ENCODE measurements at regions not wholly inside any gene's neighbourhood (a gene's known extent, or its start where the extent isn't known, plus 50 kb on each side); places are given as distances from the start of the nearest gene placed in this dataset.

GRCh38 chr5:89604342-89604741 lies 721.4 kb upstream of the MEF2C start:
- intact Hi-C loops (cut with DNase I): no loop called here
- DNase-seq: no peak

GRCh38 chr5:89601880-89602279 lies 718.9 kb upstream of the MEF2C start:
- intact Hi-C loops (cut with DNase I): no loop called here
- peak in 2 of 10 donors; percentile 20 to 70 for DNase-seq

- intact Hi-C loops (cut with DNase I): no loop called here
- no peak for DNase-seq
Measured at GRCh38 chr5:89597878-89598277, 714.9 kb upstream of the MEF2C start.

DNA sequence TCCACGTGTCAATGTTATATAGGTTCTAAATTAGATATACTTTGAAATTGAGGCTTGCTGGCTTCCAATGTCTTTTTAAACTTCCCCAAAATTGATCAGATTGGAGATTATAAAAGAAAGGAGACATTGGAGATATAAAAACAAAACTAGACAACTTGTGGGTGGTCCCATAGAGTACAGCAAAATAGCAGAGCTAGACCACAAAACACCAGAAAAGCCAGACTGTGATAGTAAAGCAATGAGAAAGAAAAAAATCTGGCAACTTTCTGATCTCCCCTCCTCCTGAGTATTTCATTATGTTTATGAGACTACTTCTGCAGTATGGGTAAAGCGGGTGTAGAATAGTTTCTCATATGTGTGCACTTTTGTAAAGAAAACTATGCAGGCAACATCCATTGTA lies 713.8 kb upstream of the MEF2C start:
- intact Hi-C loops (cut with DNase I): no loop called here
- no peak for DNase-seq

DNA sequence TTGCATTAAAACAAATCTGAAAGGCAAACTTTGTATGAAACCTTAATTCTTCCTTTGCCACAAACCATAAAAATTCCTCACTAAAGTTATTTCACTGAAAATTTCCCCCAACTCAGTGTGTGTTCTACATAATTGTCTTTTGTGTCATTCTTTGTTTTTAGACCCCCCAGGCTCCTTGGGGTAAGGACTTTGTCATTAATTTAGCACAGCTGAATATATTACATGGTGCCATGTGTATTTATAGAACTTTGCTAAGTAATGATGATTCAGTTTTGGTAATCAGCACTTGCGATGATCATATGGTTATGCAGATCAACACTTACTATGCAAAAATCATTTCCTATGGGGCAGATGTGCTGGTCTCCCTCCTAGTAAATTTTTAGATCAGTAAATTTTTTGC lies 712.1 kb upstream of the MEF2C start:
- intact Hi-C loops (cut with DNase I): no loop called here

DNA sequence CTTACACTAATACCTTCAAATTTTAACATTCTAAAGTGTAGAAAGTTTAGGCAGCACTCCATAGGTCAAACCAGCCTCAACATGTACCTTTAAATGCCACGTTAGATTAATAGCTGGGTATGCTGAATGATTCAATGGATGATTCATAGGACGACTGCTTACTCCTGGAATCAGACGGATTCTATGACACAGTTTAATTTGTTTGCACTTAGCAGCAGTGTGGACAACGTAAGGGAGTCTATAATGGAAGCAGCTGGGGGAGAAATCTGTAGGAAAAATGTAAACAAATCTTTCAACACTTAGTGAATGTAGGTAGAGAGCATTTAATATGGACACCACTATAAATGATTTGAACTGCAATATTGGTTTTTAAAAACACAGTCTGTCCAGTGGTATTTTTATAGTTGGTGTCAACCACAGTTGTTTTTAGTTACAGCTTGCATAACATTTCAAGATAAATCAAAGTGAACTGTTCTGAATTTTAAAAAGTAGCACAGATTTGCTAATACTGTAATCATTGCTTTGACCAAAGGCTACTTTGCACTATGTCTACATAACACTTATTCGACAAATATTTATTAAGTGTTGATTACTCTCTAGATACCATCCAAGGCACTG lies 701.5 kb upstream of the MEF2C start:
- DNase-seq: no peak
- intact Hi-C loops (cut with DNase I): no loop called here

More for the DNA sequence above, 712.1 kb upstream of the MEF2C start:
- DNase-seq: no peak

GRCh38 chr5:89583534-89583933 lies 700.5 kb upstream of the MEF2C start:
- DNase-seq: no peak
- intact Hi-C loops (cut with DNase I): no loop called here

GRCh38 chr5:89582768-89583339 lies 699.9 kb upstream of the MEF2C start:
- intact Hi-C loops (cut with DNase I): no loop called here
- DNase-seq: no peak

- DNase-seq: no peak
Measured at GRCh38 chr5:89580976-89581375, 698.0 kb upstream of the MEF2C start.

DNA sequence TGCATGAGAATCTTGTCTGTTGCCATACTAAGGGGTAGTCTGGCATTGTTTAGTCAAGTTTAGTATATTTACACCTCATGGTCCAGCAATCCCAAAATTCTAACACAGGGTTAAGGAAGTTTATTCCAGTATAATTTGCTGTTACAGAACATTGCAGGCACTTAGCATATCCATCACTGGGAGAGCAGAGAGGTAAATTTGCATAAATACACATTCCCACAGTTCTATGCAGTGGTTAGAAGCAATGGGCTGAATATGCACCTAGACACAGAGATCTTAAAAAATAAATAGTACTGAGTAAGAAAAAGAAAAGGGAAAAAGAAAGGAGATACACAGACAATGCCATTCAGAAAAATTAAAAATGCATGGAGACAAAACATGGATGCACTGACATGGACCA lies 692.3 kb upstream of the MEF2C start:
- DNase-seq: no peak
- intact Hi-C loops (cut with DNase I): no loop called here

More at GRCh38 chr5:89580976-89581375, 698.0 kb upstream of the MEF2C start:
- intact Hi-C loops (cut with DNase I): no loop called here

DNA sequence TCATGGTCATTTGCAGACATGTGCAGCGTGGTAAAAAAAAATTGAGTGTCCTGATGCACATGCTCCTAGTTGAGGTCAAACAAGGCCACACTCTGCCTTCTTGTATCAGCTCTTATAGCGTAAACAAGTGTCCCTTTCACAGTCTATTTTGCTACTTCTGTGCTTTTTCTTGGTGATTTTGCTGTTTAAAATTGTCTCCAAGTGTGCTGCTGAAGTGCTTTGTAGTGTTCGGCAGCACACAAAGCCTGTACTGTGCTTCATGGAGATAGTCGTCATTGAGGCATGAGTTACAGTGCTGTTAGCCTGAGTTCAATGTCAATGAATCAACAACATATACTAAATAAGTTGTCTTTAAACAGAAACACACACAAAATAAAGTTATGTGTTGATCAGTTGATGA lies 690.4 kb upstream of the MEF2C start:
- intact Hi-C loops (cut with DNase I): no loop called here
- no peak for DNase-seq

DNA sequence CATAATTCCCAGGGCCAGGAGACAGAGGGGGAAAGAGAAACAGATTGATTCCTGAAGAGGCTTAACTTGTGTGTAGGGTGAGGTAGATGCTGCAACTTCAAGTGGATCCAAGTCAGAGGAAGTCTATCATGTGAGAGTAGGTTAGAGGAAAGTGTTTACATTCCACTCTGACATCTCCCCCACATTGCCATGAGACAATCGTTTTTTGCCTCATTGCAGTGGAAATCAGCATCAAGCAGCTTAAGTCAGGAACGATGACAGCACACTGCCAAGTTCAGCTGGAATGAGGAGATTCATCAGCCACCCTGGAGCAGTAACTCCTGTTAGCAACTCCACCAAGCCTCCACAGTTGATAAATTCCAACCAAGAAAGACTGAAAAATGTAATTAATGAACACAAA lies 689.7 kb upstream of the MEF2C start:
- intact Hi-C loops (cut with DNase I): no loop called here

DNA sequence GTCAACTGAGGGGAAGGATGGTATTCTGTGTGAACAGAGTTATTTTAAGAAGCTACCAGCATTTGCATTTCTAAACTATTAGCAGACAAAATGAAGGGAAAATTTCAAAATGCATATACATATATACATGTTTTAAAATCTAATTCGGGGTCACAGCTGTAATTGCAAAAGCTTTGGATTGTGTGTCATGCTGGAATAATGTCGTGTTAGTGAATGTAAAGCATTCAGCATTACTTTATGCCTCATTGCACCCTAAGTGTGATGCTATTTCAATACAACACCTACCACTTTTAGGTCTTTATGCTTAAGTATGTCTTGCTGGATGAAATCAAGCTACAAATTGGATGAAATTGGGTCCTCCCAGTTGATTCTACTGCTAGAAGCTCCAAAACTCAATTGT lies 687.6 kb upstream of the MEF2C start:
- intact Hi-C loops (cut with DNase I): no loop called here
- DNase-seq: no peak

More for the DNA sequence above, 689.7 kb upstream of the MEF2C start:
- DNase-seq: no peak

GRCh38 chr5:89566340-89566739 lies 683.4 kb upstream of the MEF2C start:
- DNase-seq: no peak
- intact Hi-C loops (cut with DNase I): no loop called here

- no peak for DNase-seq
- intact Hi-C loops (cut with DNase I): no loop called here
Measured at GRCh38 chr5:89560696-89561095, 677.7 kb upstream of the MEF2C start.

DNA sequence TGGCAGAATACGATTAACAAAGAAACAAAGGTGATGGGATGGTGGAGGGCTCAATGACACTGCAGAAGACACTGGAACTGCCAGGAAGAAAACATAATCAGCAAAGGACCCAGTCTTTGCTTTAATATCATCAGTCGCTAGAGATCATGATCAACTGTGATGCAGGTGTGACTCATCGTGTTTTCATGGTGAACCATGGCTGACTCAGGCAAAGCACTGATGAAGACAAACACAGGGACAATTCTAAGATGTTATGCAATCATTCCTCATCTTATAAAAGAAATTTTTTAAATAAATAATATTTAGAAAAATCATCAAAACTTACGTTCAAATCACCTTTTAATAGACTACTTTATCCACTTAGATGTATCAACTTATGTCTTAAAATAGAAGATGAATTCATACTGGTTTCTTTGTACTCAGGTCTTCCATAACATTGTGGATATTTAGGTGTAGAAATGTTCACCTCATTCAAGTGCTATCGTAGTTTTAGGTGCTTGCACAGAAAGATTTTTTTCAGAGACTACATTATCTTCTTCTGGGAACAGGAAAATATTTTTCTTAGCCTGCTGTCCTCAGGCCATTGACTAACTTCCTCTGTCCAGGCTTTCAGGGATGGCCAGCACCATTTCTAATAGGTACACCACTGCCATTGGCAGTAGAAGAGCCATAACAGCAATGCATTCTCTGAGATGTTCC lies 673.4 kb upstream of the MEF2C start:
- intact Hi-C loops (cut with DNase I): no loop called here
- no peak for DNase-seq

DNA sequence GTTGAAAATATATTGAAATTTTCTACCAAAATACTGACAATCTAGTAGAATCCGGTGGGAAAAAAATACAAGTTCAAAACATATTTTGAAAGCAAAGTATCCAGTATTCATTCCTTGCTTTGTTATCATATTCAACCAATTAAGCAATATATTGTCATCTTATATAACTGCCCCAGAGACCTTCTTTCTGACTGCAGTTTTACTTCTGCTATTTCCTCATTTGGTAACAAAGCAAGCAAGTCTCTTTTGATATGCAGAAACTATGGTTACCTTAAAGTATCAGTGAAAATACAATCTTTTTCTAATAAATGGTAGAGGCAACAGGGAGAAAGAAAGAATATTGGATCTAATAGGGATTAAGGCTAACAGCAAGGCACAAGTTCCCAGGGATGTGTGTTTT lies 663.7 kb upstream of the MEF2C start:
- DNase-seq: no peak
- intact Hi-C loops (cut with DNase I): no loop called here

DNA sequence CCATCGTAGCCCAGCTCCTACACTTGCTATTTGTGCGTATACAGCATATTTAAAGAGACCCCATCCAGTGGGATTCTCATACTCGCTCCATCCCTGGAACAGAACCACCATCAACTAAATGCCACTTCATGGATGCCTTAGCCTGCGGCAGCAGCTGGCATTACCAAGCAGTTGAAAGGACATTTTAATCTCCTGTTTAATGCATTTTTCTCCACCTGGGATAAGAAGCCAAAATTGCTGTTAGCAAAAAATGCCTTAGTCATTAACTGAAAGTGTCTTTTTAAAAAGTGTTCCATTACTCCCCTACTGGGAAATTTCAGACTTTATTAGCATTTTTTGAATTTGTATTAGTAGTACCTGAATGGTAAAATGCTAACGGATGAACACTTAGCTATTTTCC lies 662.6 kb upstream of the MEF2C start:
- no peak for DNase-seq
- intact Hi-C loops (cut with DNase I): no loop called here

DNA sequence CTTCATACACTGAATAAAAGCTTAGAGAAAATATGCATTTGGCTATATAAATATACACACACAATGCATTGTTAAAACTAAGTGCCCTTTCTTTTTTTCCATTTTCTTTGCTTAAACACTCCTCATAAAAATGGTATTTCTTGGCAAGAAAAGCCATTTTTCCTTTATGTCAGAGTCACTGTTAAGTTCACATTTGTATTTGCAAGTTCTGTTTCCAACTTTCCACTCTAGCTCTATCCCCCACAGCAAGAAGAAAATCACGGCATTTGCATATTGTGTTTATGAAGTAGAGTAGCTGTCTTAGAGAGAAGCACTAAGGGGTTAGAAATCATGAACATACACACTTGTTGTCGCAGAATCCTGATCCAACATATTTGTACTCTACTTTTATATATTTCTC lies 662.1 kb upstream of the MEF2C start:
- intact Hi-C loops (cut with DNase I): no loop called here
- DNase-seq: no peak

GRCh38 chr5:89542736-89543135 lies 659.8 kb upstream of the MEF2C start:
- intact Hi-C loops (cut with DNase I): no loop called here
- no peak for DNase-seq

GRCh38 chr5:89537800-89538199 lies 654.8 kb upstream of the MEF2C start:
- DNase-seq: no peak
- intact Hi-C loops (cut with DNase I): no loop called here

DNA sequence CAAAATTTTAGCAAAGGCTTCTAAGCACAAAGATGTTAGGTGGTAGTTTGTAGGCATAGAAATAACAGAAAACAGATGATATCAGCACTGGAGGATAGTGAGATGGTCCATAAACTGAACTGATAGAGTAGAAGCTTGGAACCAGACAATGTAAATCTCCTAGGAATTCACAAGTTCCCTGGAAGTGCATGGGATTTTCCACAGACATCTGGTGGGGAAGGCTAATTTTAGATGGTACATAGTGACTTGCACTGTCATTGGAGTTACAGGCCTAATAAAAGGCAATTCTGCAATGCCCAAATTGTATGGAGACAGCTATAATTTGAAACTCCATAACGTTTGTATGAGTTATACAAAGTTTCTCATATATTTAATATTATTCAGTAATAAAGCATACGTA lies 653.0 kb upstream of the MEF2C start:
- intact Hi-C loops (cut with DNase I): no loop called here

More for the DNA sequence above, 653.0 kb upstream of the MEF2C start:
- DNase-seq: no peak

Measured in posterior cingulate gyrus (tissue), 11 donors.